GM12878 (cell line): ENCODE measurements at regions not wholly inside any gene's neighbourhood (a gene's known extent, or its start where the extent isn't known, plus 50 kb on each side); places are given as distances from the start of the nearest gene placed in this dataset.

Source experiments
- ATAC-seq: fragments of 200-7000 bp; cut with Tn5 transposase; 3 replicates; pipeline ENCODE4 v1.9.1; 2020; ENCODE audit warnings: mild to moderate bottlenecking, moderate library complexity
- BruUV-seq: library from RNA; stranded (reverse); fragments of 400-500 nt; replicated peaks from 2 replicates; lab custom pipeline; 2021; lab: Mats Ljungman, UMichigan
- CTCF ChIA-PET: fragments of 300-600 bp; sonication (Branson Sonifier 250); formaldehyde crosslinking; extraction: SDS; loops from one replicate; lab custom pipeline; 2021; ENCODE audit warnings: inconsistent platforms; lab: Yijun Ruan, JAX
- POLR2A ChIA-PET: fragments of 350-600 bp; formaldehyde crosslinking; extraction: SDS; loops from one replicate; lab custom pipeline; 2021; ENCODE audit warnings: inconsistent platforms; lab: Charles Lee
- RAD21 ChIA-PET: fragments of 300-600 bp; sonication (Branson Sonifier 250); formaldehyde crosslinking; loops from one replicate; lab custom pipeline; 2023; ENCODE audit warnings: antibody characterized with exemption; ENCODE audit not compliant: unreplicated experiment; lab: Charles Lee
- SMC1A ChIA-PET: fragments of 300-600 bp; sonication (Branson Sonifier 250); formaldehyde crosslinking; loops from one replicate; lab custom pipeline; 2023; ENCODE audit not compliant: unreplicated experiment, uncharacterized antibody; lab: Charles Lee
- DNase-seq: peaks from one replicate; pipeline ENCODE4 v3.0.0-alpha.2; 2011; ENCODE audit warnings: low read depth, low spot score
- FAIRE-seq: peaks from 3 replicates; lab custom pipeline; 2011; peaks lifted over from hg19 to GRCh38; lab: Jason Lieb, UNC
- H2AFZ ChIP-seq: 2 replicates; pipeline ENCODE4 v1.6.0; 2011; ENCODE audit warnings: low read depth, low read length, control low read depth; ENCODE audit not compliant: control insufficient read depth
- H3K27ac ChIP-seq: 2 replicates; pipeline ENCODE4 v1.5.1; 2011; ENCODE audit warnings: control low read depth; ENCODE audit not compliant: control insufficient read depth, insufficient read depth
- H3K27me3 ChIP-seq, 2 experiments: replicated peaks in 1 of 2; 2 replicates each; pipeline versions ENCODE4 v1.6.0 to v1.6.1; 2011; ENCODE audit warnings: low read length in 1 of 2; ENCODE audit not compliant: control insufficient read depth in 2 of 2, insufficient read depth in 2 of 2
- H3K36me3 ChIP-seq, 2 experiments: 2 replicates each; pipeline ENCODE4 v1.5.1; 2011; ENCODE audit warnings: low read length in 1 of 2; ENCODE audit not compliant: control insufficient read depth in 2 of 2, insufficient read depth in 2 of 2
- H3K4me1 ChIP-seq: 2 replicates; pipeline ENCODE4 v1.6.1; 2011; ENCODE audit warnings: mild to moderate bottlenecking, low read length, moderate library complexity, mixed read lengths; ENCODE audit not compliant: control insufficient read depth, insufficient read depth
- H3K4me2 ChIP-seq: 2 replicates; pipeline ENCODE4 v1.6.0; 2011; ENCODE audit warnings: control low read depth; ENCODE audit not compliant: control insufficient read depth, insufficient read depth
- H3K4me3 ChIP-seq: fragments of 200-600 bp; sonication (generic); 2 replicates; pipeline ENCODE4 v1.5.1; 2016
- H3K79me2 ChIP-seq: 2 replicates; pipeline ENCODE4 v1.6.0; 2011; ENCODE audit warnings: low read length; ENCODE audit not compliant: control insufficient read depth, insufficient read depth
- H3K9ac ChIP-seq: 2 replicates; pipeline ENCODE4 v1.8.0; 2011; ENCODE audit warnings: low read length, control low read depth, mixed read lengths; ENCODE audit not compliant: control insufficient read depth, insufficient read depth
- H3K9me3 ChIP-seq: replicated peaks from 3 replicates; pipeline ENCODE4 v1.5.1; 2011; ENCODE audit warnings: mild to moderate bottlenecking, low read length; ENCODE audit not compliant: control insufficient read depth, insufficient read depth
- H4K20me1 ChIP-seq: 2 replicates; pipeline ENCODE4 v1.6.0; 2011; ENCODE audit not compliant: control insufficient read depth, insufficient read depth
- CHD4 ChIP-seq: fragments of 200-600 bp; sonication (generic); IDR thresholded peaks from 2 replicates; pipeline ENCODE4 v1.6.1; 2016; ENCODE audit warnings: mild to moderate bottlenecking
- GATAD2B ChIP-seq: fragments of 450-650 bp; conservative IDR thresholded peaks from 2 replicates; pipeline ENCODE4 v1.6.1; 2017; ENCODE audit warnings: low read depth, mild to moderate bottlenecking, moderate library complexity
- PBX3 ChIP-seq: IDR thresholded peaks from 2 replicates; pipeline ENCODE4 v1.6.1; 2011; ENCODE audit warnings: mild to moderate bottlenecking, low read depth, low read length, moderate library complexity; ENCODE audit not compliant: insufficient replicate concordance
- POU2F2 ChIP-seq: IDR thresholded peaks from 3 replicates; pipeline ENCODE4 v1.6.1; 2011; ENCODE audit warnings: low read depth, mild to moderate bottlenecking, low read length, borderline replicate concordance
- SIX5 ChIP-seq: IDR thresholded peaks from 2 replicates; pipeline ENCODE4 v1.6.1; 2011; ENCODE audit warnings: mild to moderate bottlenecking, low read depth, low read length, moderate library complexity; ENCODE audit not compliant: severe bottlenecking
- SUPT20H ChIP-seq: IDR thresholded peaks from 2 replicates; pipeline ENCODE4 v1.6.1; 2011; ENCODE audit warnings: low read depth, mild to moderate bottlenecking, low read length, moderate library complexity, borderline replicate concordance; ENCODE audit not compliant: control insufficient read depth
- YY1 ChIP-seq: IDR thresholded peaks from 2 replicates; pipeline ENCODE4 v1.6.1; 2011; ENCODE audit warnings: low read depth, mild to moderate bottlenecking, low read length
- ZNF24 ChIP-seq: fragments of 450-650 bp; IDR thresholded peaks from 2 replicates; pipeline ENCODE4 v1.6.1; 2017; ENCODE audit warnings: antibody characterized with exemption, mild to moderate bottlenecking
- WGBS: methylation state at CpG from one replicate; pipeline ENCODE4 v1.1.6; 2016; ENCODE audit warnings: low lambda C conversion rate; ENCODE audit not compliant: insufficient replicate concordance, insufficient coverage; ENCODE audit errors: missing lambda C conversion rate; 5-methylcytosine and 5-hydroxymethylcytosine counted together
- in situ Hi-C: fragments of 300-500 bp; cut with MboI; formaldehyde crosslinking; loops from 9 replicates; pipeline ENCODE4 v1.14.3; 2018; ENCODE audit warnings: mixed read lengths
- intact Hi-C: fragments of 100-400 bp; cut with micrococcal nuclease; formaldehyde crosslinking; loops from one replicate; pipeline ENCODE4 v1.14.2; 2022; ENCODE audit not compliant: unreplicated experiment
- TF ChIP-seq, protein P1 (sequence below): IDR thresholded peaks from 2 replicates; pipeline ENCODE4 v1.6.1; 2012; ENCODE audit warnings: low read length, inconsistent platforms

DNA sequence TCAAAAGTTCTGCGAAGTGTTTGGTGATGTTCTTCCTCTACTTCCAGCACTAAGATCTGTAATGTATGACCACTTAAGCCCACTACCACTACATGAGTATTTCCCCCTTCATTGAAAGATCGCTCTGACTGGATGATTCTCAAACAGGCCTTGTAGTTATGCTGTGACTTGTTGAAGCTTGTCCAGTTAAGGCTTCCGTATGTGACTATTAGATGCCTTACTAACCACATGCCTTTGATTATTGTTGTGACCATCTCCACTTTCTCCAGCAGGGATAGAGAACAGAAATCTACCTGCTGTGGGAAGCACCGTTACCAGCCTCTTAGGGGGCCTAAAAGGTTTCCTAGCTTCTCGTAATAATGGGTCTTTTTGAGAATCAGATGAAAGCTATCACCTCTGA is 81.1 kb downstream of the NOC3L start:
- CTCF ChIA-PET = interaction anchor here (1.1 to 3.8 kb wide), 2 partner anchors 40 to 162 kb away, joined by 3 to 50 read pairs; no protein-coding TSS in a partner anchor
- RAD21 ChIA-PET = no interaction called here
- TF ChIP-seq, protein P1, sequence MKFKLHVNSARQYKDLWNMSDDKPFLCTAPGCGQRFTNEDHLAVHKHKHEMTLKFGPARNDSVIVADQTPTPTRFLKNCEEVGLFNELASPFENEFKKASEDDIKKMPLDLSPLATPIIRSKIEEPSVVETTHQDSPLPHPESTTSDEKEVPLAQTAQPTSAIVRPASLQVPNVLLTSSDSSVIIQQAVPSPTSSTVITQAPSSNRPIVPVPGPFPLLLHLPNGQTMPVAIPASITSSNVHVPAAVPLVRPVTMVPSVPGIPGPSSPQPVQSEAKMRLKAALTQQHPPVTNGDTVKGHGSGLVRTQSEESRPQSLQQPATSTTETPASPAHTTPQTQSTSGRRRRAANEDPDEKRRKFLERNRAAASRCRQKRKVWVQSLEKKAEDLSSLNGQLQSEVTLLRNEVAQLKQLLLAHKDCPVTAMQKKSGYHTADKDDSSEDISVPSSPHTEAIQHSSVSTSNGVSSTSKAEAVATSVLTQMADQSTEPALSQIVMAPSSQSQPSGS = no peak
- TF ChIP-seq POU2F2 = no peak
- no peak for TF ChIP-seq YY1
- no peak for TF ChIP-seq GATAD2B
- TF ChIP-seq CHD4 = no peak
- TF ChIP-seq SUPT20H = no peak
- TF ChIP-seq ZNF24 = no peak
- no peak for TF ChIP-seq SIX5
- TF ChIP-seq PBX3 = no peak
- H3K36me3 ChIP-seq = no peaks in the 10 kb centered on the region
- SMC1A ChIA-PET = interaction anchor here (0.6 to 2.4 kb wide), 4 partner anchors 53 to 176 kb away, joined by 3 to 18 read pairs (median 4); no protein-coding TSS in a partner anchor
- H3K27ac ChIP-seq = no peak overlapping the region
- FAIRE-seq (no peak), ATAC-seq (no peak), DNase-seq (no peak)
- 38% methylated on average over 5 of the region's 5 CpGs for WGBS
- no peak overlapping the region for H2AFZ ChIP-seq
- in situ Hi-C loops (no loop called here), intact Hi-C loops (no loop called here)
- no peaks in the 10 kb centered on the region for H4K20me1 ChIP-seq
- no TSS peak for BruUV-seq
- H3K4me1 ChIP-seq = no peaks in the 10 kb centered on the region
- H3K79me2 ChIP-seq = no peaks in the 10 kb centered on the region
- H3K9ac ChIP-seq = no peak overlapping the region
- no peaks in the 10 kb centered on the region for H3K9me3 ChIP-seq
- no peak overlapping the region for H3K4me2 ChIP-seq
- POLR2A ChIA-PET = no interaction called here
- 0 out of 4 replicates have a peak, but pooled peaks cover 0 to 3% of the 10 kb centered on the region in 2 experiments for H3K27me3 ChIP-seq
- no peak overlapping the region for H3K4me3 ChIP-seq
